ENCODE measurements at regions not wholly inside any gene's neighbourhood (a gene's known extent, or its start where the extent isn't known, plus 50 kb on each side); places are given as distances from the start of the nearest gene placed in this dataset.
"Not testable (repeated sequence)": the region's sequence is repeated elsewhere in the genome, so short reads cannot be mapped to it uniquely, and the experiment has no call there.

GRCh38 chr12:91493308-91493707 lies 310.7 kb upstream of the DCN start:
- DNase-seq, result no peak

GRCh38 chr12:91492648-91493047 lies 310.0 kb upstream of the DCN start:
- no peak for DNase-seq

GRCh38 chr12:91490667-91491311 lies 308.2 kb upstream of the DCN start:
- no peak for DNase-seq

GRCh38 chr12:91483471-91483985 lies 300.9 kb upstream of the DCN start:
- DNase-seq, result no peak

- DNase-seq, result no peak
Measured at GRCh38 chr12:91482231-91482630, 299.6 kb upstream of the DCN start.

- DNase-seq, result no peak
Measured at GRCh38 chr12:91478500-91478899, 295.9 kb upstream of the DCN start.

- no peak for DNase-seq
Measured at GRCh38 chr12:91467686-91468085, 285.1 kb upstream of the DCN start.

GRCh38 chr12:91461061-91461460 lies 278.4 kb upstream of the DCN start:
- DNase-seq, result no peak

GRCh38 chr12:91460469-91460868 lies 277.9 kb upstream of the DCN start:
- no peak for DNase-seq

- DNase-seq, result no peak
Measured at GRCh38 chr12:91455321-91455720, 272.7 kb upstream of the DCN start.

- no peak for DNase-seq
Measured at GRCh38 chr12:91454179-91454578, 271.6 kb upstream of the DCN start.

GRCh38 chr12:91452464-91452863 lies 269.8 kb upstream of the DCN start:
- DNase-seq, result not testable (repeated sequence)

GRCh38 chr12:91441993-91442952 lies 259.7 kb upstream of the DCN start:
- no peak for DNase-seq

GRCh38 chr12:91441246-91441645 lies 258.6 kb upstream of the DCN start:
- DNase-seq, result no peak

GRCh38 chr12:91434081-91434480 lies 251.5 kb upstream of the DCN start:
- no peak for DNase-seq

GRCh38 chr12:91432755-91433154 lies 250.1 kb upstream of the DCN start:
- DNase-seq, result no peak

- DNase-seq, result no peak
Measured at GRCh38 chr12:91432089-91432488, 249.5 kb upstream of the DCN start.

- DNase-seq, result no peak
Measured at GRCh38 chr12:91424506-91424905, 241.9 kb upstream of the DCN start.

- no peak for DNase-seq
Measured at GRCh38 chr12:91423693-91424050, 241.1 kb upstream of the DCN start.

- DNase-seq, result no peak
Measured at GRCh38 chr12:91422811-91423692, 240.4 kb upstream of the DCN start.

- DNase-seq, result no peak
Measured at GRCh38 chr12:91422127-91422526, 239.5 kb upstream of the DCN start.

GRCh38 chr12:91419809-91420208 lies 237.2 kb upstream of the DCN start:
- no peak for DNase-seq

Data from SHP77 treated with DMSO at 0.1 percent for 48 hours (cell line).